NCI-H82 treated with DMSO at 0.1 percent for 48 hours (cell line): ENCODE measurements at regions not wholly inside any gene's neighbourhood (a gene's known extent, or its start where the extent isn't known, plus 50 kb on each side); places are given as distances from the start of the nearest gene placed in this dataset.

Experiments
- DNase-seq: peaks from one replicate; lab custom pipeline; 2025; ENCODE audit not compliant: unreplicated experiment; lab: John Stamatoyannopoulos, UW

DNA sequence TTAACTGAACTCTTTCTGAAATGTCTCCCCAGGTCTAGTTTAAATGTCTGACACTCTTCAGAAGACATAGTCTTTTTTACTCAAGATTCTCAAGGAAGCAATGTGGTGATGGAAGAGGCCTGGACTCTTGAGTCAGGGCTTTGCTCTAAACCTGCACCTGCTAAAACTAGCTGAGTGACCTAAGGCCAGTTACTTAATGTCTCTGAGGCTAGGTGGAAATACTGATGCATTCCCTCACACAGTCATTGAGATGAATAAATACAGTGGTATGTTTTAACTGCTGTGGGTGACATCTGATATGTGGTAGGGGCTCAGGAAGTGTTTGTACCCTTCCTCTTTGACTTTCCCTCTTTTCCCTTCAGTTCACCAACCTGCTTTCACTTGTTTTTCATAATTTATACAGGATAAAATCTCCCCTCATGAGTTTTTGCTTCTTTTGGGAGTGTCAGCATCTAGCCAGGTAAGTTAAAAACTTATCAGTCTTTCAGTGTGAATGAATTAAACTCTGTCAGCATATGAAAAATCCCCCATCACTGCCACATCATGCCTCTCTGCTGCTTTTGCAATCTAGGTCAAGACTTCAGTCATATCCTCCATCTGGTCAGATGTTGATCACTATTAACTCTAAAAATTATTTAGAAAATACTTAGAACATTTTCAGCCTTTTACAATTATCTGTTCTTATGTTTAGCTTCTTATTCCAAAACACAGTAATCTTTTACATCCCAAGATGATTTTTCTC, 178.7 kb upstream of the TNFAIP3 start:
- DNase-seq, result no peak

DNA sequence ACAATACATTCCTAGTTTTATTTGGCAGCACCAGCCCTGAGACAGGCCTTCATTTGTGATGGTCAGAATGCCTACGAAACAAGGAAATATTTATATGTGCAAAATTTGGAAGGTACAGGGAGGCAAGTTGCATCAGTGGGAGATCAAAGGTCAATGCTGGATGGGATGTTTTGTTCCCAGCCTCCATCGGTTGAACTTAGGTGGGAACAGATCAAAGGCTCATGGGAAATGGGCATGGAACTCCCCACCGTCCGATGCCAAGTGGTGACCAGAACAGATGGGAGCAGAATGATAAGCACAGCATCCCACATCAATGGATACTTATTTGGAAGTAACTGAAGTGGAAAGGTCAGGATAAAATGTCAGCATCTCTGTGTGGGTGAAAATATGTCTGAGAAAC, 177.7 kb upstream of the TNFAIP3 start:
- no peak for DNase-seq

DNA sequence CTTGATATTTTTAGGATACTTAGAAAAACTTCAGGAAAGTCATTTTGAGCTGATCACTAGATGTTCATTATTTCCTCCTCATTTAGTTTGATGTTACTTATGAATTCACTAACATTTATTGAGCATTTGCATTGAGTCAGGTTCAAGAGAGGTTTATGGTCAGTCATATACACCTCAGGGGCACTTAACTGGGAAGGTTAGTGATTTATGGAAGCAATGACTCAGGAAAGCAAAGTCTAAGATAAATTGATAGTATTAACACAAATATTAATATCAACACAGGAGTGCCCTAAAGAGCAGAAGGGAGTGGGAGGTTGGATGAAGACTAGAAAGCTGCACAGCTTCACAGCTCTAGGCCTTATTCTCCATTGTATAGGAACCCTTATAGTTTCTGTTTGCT, 177.0 kb upstream of the TNFAIP3 start:
- no peak for DNase-seq

DNA sequence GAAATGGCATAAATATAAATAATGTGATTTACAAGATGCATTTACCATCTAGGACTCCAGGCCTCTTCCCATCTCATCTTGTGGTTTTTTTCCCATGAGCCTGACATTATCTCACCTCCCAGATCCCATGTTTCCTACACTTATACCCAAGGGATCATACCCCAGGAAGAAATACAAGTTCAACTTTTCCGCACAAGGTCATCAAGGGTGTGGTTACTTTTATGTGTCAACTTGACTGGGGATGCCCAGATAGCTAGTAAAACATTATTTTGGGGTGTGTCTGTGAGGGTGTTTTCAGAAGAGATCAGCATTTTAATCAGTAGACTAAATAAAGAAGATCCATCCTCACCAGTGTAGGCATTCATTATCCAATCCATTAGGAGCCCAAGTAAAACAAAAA, 176.3 kb upstream of the TNFAIP3 start:
- no peak for DNase-seq

DNA sequence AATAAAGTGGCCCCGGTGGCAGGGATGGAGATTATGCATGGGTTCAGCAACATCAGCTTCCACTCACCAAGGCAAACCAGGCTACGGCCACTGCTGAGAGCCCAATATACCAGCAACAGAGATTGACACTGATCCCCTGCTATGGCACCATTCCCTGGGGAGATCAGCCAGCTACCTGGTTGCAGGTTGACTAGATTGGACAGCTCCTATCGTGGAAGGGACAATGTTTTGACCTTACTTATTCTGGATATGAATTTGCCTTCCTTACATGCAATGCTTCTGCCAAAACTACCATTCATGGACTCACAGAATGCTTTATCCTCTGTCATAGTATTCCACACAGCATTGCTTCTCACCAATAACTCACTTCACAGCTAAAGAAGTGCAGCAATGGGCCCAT, 174.8 kb upstream of the TNFAIP3 start:
- no peak for DNase-seq

DNA sequence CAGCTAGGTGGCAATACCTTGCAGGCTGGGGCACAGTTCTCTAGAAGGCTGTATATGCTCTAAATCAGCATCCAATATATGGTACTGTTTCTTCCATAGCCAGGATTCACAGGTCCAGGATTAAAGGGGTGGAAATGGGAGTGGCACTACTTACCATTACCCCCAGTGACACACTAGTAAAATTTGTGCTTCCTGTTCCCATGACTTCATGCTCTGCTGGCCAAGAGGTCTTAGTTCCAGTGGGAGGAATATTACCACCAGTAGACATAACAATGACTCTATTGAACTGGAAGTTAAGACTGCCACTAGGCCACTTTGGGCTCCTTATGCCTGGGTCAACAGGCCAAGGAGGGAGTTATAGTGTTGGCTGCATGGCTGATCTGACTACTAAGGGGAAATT, 174.3 kb upstream of the TNFAIP3 start:
- DNase-seq, result no peak

DNA sequence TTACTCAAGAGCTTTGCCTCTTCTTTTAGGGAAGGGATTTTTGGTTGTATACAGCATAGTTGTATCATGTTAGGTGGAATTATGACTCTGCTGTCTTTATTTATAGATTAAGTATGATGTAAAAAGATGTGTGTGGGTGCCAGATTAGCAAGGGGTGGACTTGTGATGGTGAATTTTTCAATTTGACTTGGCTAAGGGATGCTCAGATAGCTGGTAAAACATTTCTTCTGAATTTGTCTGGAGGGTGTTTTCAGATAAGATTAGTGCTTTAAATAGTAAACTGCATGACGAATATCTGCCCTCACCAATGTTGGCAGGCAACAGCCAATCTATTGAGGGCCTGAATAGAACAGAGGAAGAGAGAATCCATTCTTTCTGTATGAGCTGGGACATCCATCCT, 173.3 kb upstream of the TNFAIP3 start:
- DNase-seq, result no peak

DNA sequence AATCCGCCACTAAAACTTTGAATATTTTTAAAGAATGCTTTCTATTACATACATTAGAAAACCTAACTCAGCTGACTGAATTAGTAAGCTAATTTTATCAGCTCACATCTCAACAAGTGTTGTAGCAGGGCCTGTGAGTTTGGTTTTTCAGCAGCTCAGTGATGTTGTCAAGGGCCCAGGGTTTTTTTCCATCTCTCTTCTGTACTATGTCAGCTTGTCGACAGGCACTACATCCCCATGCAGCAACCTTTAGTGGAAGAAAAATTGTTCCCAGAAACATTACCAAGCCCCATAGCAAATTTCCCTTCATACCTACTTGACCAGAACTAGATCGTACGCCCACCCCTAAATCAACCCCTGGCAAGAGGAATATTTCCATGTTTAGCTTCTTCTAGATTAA, 170.3 kb upstream of the TNFAIP3 start:
- no peak for DNase-seq

DNA sequence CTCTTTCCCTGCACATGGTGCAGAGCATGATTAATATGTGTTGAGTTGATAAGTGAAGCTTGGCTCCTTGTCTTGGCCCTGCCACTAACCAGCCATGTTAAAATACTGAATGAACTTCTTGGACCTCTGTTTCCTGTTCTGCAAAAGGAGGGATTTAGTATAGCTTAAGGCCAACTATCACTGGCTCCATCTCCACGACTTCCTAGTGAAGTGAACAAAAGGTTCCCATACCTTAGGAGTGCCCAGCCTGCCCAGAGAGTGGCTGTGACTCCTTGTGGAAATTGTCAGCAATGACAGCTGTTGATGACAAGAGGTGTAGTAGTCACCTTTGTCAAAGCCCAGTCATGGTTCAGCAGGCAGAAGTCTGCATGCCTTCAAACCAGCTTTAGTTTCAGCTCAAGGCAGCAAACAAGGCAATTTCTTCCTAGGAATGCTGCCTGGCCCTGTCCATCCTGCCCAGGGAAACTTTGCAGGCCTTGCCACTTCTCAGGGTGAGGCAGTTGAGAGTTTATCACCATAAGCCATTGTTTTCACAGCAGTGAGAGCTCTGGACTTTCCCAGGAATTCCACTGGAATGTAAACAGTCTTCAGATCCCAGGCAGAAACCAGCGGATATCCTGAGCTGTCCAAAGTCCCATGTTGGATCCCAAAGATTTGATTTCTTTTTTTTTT, 169.7 kb upstream of the TNFAIP3 start:
- DNase-seq, result no peak

DNA sequence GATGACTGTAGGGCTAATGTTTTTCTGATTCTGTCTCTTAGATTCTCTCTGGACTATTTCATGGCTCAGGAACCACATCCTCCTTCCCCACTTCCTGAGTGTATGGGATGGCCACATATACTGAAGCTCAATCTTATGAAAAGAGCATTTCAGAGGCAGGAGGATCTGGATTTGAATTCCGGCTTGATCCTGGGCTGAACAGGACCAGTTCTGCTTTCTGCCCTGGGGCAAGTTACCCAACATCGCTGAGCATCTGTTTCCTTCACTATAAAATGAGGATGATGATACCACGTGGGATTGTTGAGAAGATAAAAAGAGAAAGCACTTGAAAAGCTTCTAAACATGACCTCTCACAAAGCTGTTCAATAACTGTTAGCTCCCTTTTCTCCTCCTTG, 168.4 kb upstream of the TNFAIP3 start:
- no peak for DNase-seq

DNA sequence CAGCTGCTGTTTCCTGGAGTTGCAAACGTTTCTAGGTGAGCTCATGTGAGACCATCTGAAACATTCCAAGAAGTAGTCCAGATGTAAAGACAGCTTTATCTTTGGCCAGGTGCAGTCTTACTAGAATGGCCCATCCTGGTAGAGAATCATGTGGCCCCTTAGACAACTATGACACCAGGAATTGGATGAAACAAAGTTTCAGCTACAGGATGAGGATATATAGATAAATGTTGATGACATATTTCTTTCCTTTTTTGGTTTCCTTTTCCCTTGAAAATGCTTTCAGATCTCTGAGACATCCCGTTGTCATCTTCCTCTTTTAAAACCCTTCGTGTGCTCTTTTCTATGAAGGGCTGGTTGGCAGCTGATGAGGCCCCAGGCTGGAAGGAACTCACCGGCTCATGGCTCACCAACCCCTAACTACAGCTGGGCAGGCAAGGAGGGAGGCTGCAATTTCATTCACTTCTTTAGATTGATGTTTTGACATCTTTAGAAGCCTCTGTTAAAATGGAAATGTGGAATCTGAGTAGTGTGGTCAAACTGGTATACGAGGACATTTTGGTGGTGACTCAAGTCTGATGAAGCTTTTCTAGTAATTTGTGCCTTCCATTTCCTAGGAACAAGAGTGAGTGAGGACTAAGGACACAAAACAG, 167.9 kb upstream of the TNFAIP3 start:
- DNase-seq, result no peak

DNA sequence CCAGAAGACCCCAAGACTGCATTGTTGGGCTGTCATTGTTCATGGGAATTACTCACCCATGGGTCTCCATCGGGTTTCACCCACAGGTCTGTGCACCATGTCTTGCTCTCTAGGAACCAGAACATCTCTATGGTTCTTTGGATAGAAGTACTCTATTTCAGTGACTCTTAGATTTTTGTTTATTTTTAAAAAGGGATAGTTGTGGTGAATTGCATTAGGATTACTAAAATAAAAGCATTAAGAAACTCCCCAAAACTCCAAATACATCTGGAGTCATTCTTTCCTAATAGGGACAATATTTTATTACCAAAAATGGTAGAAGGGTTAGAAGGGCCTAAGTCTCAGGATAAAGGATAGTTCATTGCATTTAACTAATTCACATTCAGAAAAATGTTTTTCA, 166.9 kb upstream of the TNFAIP3 start:
- DNase-seq, result no peak

DNA sequence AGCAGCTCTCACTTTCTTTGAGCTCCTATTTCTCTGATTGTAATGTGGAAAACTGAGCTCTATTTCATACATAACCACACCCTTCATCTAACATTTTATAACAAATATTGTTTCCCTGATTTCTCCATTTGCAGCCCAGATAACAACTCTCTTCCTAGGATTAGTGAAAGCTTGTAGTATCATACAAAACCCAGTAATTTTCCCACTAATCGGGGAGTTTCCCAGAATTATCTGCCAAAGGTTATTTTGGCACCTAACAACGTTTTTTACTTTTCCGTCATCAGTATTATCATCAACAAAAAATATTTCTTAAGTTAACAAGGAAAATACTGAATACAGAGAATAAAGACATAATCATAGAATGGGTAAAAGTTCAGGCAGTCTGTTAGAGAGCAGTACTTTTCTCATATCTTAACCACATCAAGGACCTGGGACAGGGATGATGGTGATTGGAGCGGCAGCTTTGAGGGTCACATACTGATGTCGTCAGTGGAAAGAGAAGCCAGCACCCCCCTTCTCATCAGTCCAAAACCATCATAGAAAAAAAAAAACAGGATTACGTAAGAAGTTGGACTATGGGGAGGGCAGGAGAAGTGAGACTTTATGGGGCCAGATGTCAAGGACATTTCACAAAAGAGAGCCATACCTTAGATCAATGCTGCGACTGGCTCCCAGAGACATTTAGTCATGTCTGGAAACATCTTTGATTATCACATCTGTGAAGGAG, 166.1 kb upstream of the TNFAIP3 start:
- no peak for DNase-seq

DNA sequence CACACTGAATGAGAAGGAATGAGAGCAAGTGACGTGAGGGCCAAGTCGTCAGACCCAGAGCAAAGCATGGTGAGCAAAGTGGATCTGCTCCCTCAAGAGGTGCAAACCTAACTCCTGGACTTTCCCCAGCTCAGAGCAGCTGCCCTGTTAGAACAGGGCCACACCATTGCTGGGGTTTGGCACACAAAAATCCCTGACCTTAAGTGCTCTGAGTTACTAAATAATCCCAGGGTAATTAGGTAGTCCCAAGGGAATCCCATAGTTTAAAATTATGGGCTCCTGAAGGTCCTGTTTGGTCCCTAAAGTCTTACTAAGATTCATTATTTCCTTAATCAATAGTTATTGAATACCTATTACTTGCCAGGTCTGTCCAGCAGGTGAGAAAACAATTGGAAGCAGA, 165.1 kb upstream of the TNFAIP3 start:
- no peak for DNase-seq

DNA sequence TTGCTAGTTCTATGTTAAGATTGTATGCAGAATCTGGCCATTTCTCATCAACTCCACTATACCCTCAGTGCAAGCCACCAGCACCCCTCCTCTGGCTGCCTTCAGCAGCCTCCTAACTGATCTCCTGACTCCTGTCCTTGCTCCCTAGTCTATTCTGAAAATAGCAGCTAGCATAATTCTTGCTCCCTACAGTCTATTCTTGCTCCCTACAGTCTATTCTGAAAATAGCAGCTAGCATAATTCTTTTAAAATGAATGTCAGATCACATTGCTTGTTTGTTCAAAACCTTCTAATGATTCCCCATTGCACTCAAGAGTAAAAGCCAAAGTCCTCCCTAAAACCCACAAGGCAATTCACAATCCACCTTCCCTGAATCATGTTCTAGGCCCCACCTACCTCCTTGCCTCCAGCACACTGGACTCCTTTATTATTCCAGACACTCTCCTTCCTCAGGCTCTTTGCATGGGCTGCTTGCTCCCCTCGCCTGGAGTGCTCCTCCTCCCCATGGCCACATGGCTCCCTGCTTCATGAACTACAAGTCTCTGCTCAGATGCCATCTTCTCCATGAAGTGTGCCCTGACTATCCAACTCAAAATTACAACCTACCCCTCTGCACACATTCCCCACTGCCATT, 164.2 kb upstream of the TNFAIP3 start:
- DNase-seq, result no peak

DNA sequence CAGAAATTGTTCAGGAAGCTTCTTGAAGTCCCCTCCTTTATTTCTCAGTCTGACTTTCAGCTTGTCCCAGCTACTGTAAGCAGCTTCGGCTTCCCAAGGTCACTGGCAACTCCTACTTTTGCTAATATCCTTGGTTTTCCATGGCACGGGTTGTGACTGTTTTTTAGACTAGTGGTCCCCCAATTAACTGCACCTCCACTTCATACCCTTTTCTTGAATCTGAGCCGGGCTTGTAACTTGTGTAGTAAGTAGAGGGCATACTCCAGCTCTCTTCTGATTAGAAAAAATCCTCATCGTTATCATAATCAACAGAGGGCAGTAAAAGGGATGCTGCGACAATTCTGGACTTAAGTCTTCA, 162.3 kb upstream of the TNFAIP3 start:
- DNase-seq, result no peak

DNA sequence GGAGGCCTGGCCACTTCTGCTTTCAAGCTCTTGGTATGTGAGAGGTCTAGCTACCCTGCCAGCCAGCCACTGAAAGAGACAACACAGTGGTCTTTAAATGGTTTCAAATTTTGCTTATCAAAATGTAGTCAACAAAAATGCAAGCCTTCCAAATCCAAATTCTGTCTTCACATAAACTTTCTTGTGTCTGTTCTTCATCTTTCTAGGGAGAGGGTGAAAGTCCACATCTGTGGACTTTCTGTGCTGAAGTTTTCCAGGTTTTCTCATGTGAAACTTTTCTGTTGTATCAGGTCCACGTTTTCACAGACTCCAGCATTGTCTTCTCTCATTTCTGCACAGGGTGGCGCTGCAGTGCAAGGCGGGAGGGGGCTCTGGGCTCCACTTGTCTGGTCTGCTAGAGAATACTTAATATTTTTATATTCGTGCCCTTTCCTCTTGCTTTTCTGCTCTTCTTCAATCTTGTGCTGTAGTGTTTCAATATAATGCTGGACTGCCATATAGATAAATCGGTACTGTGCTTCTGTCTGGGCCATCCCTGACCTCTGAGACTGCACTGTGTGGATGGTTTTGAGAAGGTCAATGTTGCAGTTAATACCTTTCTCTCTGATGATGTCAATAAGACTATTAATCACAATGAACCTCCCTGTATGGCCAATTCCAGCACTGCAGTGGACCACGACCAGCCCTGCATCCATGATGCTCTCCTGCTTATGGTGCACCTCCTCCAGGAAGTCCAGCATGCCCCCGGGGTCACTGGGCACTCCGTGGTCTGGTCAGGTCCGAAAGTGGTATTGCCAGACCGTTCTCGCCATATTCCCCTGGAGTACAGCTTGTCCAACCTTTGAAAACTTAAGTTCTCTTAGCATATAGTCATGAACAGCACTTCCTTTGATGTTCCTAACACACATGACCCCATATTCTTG, 161.6 kb upstream of the TNFAIP3 start:
- DNase-seq, result peak; percentile 15

DNA sequence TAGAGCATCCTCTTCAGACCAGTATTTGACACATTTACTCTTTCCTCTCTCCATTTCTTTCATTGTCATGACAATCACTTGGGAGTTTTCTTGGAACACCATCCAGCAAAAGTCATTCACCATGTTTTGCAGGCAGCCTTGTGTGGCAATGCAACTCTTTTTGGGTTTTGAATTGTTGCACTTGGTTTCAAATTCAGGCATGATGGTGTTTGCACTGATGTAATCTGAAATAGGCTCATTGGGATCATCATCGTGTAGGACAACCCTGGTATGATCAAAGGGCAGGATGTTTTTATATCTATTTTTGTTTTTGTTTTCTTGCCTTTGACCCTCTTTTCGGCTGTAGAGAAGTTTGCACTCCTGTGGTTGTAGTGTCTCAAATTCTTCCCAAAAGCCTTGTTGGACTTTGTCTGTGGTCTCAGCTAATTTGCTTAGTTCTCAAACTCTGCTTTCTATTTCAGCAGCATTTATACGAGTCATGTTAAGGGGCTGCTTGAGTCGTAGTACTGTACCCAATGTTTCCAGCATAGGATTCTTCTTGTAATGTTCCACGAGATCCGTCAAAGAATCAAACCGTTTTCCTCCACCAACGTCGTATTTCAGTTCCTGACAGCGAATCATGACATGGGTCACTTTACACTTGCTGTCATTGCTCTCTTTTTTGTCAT, 160.8 kb upstream of the TNFAIP3 start:
- no peak for DNase-seq

DNA sequence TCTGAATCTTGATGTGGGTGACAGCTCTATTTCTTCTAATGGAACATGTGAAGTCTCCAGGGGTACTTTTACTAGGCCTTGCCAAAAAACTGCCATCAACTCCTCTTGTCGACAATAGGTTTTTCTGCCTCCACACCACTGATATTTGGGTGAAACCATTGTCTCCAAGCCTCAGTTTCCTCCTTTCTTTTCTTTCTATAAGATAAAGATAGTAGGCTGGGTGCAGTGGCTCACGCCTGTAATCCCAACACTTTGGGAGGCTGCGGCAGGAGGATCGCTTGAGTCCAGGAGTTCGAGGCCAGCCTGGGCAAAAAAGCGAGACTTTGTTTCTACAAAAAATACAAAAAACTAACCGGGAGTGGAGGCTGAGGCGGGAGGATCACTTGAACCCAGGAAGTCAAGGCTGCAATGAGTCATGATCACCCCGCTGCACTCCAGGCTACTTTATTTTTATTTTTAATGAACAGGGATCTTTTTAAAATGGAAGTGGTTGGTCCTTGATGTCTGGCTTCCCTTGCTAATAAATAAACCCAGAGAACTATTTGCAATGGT, 159.9 kb upstream of the TNFAIP3 start:
- DNase-seq, result no peak
